ENCODE measurements at regions not wholly inside any gene's neighbourhood (a gene's known extent, or its start where the extent isn't known, plus 50 kb on each side); places are given as distances from the start of the nearest gene placed in this dataset.

DNA sequence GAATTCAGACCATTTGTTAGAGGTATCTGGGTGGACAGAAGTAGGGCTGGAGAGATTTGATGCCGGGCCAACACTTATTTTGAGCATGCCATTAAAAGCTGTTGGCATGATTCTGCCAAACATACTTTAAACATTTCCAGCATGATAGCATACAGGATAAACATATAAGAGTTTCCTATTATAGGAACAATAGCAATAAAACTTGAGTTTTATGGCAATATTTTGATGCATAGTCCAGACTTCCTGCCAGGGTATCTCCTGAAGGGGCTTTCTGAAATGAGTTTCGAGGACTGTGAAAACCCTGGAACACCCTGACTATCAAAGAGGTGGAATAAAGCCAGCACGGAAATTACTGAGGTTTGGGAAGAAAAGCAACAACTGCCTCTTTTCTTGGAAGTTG lies 1398.0 kb upstream of the NXPH2 start:
- no peak overlapping the region for H3K4me3 Mint-ChIP-seq
- no peak overlapping the region for H3K27ac Mint-ChIP-seq
- no peaks in the 10 kb centered on the region for H3K4me1 Mint-ChIP-seq (ENCODE audit: low read depth)
- intact Hi-C loops (cut with micrococcal nuclease): no loop called here
- no peak for DNase-seq
- CTCF ChIA-PET: no interaction called here
- no peaks in the 10 kb centered on the region for H3K36me3 Mint-ChIP-seq (ENCODE audit: low read depth)
- H3K9me3 Mint-ChIP-seq: peaks cover 9% of the 10 kb centered on the region
- no peaks in the 10 kb centered on the region for H3K27me3 Mint-ChIP-seq (ENCODE audit: low read depth)

DNA sequence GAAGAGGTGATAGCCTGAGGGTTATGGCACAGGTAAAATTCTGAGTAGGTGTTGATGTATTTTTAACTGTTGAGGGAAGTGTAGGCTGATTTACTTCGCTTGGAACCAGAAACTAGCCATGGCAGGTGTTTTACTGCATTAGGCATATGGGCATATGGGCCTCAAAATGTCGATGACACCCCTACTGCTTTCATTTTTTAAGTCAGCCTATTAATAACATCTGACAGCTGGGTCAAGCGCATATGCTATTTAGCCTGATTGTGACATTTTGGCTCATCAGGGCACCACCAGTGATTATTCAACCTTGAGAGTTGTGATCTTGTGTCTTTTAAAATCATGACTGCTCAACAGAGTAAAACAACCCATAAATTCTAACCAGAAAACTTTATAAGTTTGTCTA lies 1396.9 kb upstream of the NXPH2 start:
- no peak overlapping the region for H3K4me3 Mint-ChIP-seq
- no peaks in the 10 kb centered on the region for H3K4me1 Mint-ChIP-seq (ENCODE audit: low read depth)
- H3K27me3 Mint-ChIP-seq (ENCODE audit: low read depth): no peaks in the 10 kb centered on the region
- peaks cover 9% of the 10 kb centered on the region for H3K9me3 Mint-ChIP-seq
- intact Hi-C loops (cut with micrococcal nuclease): no loop called here
- DNase-seq: no peak
- no peaks in the 10 kb centered on the region for H3K36me3 Mint-ChIP-seq (ENCODE audit: low read depth)
- CTCF ChIA-PET: no interaction called here
- no peak overlapping the region for H3K27ac Mint-ChIP-seq

DNA sequence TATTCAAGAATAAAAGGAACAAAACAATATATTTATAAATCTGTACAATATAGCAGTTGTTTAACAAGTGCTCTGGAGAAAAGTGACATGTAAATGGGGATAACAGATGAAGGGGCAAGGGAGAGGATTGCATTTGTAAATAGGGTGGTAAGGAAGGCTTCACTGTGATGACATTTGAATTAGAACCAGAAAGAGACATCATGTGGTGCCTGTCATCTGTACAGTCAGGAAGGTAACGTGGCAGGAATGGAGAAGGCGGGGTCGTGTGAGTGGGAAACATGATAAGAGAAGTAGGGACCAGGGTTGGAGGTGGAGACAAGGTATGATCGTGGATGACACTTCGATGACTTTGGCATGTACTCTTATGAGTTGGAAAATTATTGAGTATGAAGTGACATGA lies 1393.6 kb upstream of the NXPH2 start:
- intact Hi-C loops (cut with micrococcal nuclease): no loop called here
- CTCF ChIA-PET: no interaction called here
- no peak overlapping the region for H3K4me3 Mint-ChIP-seq
- H3K36me3 Mint-ChIP-seq (ENCODE audit: low read depth): no peaks in the 10 kb centered on the region
- no peak for DNase-seq
- H3K27me3 Mint-ChIP-seq (ENCODE audit: low read depth): no peaks in the 10 kb centered on the region
- H3K9me3 Mint-ChIP-seq: peaks cover 12% of the 10 kb centered on the region
- no peaks in the 10 kb centered on the region for H3K4me1 Mint-ChIP-seq (ENCODE audit: low read depth)
- H3K27ac Mint-ChIP-seq: no peak overlapping the region

DNA sequence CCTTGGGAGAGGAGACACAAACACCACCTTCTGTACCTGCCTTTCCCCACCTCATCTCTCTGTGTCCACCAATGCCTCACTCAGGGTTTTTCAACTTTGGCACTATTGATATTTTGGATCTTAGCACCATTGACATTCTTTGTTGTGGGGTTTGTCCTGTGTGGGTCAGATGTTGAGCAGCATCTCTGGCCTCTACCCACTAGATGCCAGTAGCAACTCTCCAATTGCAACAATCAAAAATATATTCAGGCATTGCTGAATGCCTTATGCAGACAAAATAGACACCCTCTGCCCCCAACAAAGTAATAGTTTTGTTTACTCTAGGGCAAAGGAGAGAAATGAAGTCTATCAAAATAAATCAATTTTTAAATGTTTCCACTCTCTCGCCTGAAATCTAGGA lies 1384.3 kb upstream of the NXPH2 start:
- DNase-seq: no peak
- Mint-ChIP-seq H3K4me3 (no peak overlapping the region), H3K36me3 (ENCODE audit: low read depth) (no peaks in the 10 kb centered on the region), H3K27me3 (ENCODE audit: low read depth) (no peaks in the 10 kb centered on the region), H3K9me3 (peaks cover 20% of the 10 kb centered on the region), H3K4me1 (ENCODE audit: low read depth) (no peaks in the 10 kb centered on the region), H3K27ac (no peak overlapping the region)
- intact Hi-C loops (cut with micrococcal nuclease): no loop called here
- CTCF ChIA-PET: no interaction called here

DNA sequence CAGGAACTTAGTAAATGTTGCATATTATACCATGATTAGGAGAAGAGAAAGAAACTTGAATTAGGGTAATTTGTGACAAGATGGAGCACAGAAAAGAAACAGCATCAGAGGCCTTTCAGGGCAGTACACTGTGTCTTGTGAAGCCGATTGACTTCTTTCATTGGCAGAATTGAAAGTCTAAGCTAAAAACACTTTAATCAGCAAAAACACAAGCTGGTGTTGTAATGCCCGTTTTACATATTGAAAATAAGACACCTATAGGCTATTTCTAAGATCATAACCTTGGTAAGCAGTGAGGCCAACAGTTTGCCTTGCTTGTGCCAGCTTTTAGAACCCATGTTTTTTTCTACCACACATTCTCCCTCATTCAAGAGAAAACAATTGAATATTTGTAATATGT lies 1378.1 kb upstream of the NXPH2 start:
- Mint-ChIP-seq H3K9me3 (peaks cover 14% of the 10 kb centered on the region), H3K4me3 (no peak overlapping the region), H3K4me1 (ENCODE audit: low read depth) (no peaks in the 10 kb centered on the region), H3K27ac (no peak overlapping the region), H3K27me3 (ENCODE audit: low read depth) (no peaks in the 10 kb centered on the region), H3K36me3 (ENCODE audit: low read depth) (no peaks in the 10 kb centered on the region)
- DNase-seq: no peak
- CTCF ChIA-PET: no interaction called here
- intact Hi-C loops (cut with micrococcal nuclease): no loop called here

DNA sequence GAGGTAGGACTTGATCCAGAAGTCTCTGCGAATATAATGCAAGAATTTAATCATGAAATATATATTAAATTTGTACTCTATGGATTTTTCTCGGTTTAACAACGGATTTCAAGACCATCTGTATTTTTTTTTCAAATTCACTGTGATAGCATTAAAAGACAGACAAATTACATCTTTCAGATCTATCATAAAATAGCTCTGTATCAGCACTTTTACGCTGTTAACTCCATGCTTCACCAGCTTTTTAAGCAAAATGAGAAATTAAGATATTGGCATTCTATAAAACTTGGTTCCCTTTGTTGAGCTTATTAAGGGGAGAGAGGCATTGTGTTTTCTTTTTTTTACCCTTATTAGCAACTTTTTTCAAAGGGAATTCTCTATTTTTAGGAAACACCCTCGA lies 1377.6 kb upstream of the NXPH2 start:
- Mint-ChIP-seq H3K27me3 (ENCODE audit: low read depth) (no peaks in the 10 kb centered on the region), H3K27ac (no peak overlapping the region), H3K36me3 (ENCODE audit: low read depth) (no peaks in the 10 kb centered on the region), H3K4me3 (no peak overlapping the region), H3K9me3 (peaks cover 16% of the 10 kb centered on the region), H3K4me1 (ENCODE audit: low read depth) (no peaks in the 10 kb centered on the region)
- CTCF ChIA-PET: no interaction called here
- intact Hi-C loops (cut with micrococcal nuclease): no loop called here
- DNase-seq: no peak

DNA sequence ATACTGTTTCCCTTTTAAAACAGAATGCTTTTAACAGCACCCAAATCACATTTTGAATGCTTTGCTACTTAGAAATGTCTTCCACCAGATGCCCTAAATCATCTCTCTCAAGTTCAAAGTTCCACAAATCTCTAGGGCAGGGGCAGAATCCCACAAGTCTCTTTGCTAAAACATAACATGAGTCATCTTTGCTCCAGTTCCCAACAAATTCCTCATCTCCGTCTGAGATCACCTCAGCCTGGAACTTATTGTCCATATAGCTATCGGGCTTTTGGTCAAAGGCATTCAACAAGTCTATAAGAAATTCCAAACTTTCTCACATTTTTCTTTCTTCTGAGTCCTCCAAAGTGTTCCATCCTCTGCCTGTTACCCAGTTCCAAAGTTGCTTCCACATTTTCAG lies 1374.5 kb upstream of the NXPH2 start:
- CTCF ChIA-PET: no interaction called here
- DNase-seq: no peak
- intact Hi-C loops (cut with micrococcal nuclease): no loop called here
- H3K9me3 Mint-ChIP-seq: peaks cover 10% of the 10 kb centered on the region
- no peaks in the 10 kb centered on the region for H3K36me3 Mint-ChIP-seq (ENCODE audit: low read depth)
- H3K4me3 Mint-ChIP-seq: no peak overlapping the region
- H3K4me1 Mint-ChIP-seq (ENCODE audit: low read depth): no peaks in the 10 kb centered on the region
- no peaks in the 10 kb centered on the region for H3K27me3 Mint-ChIP-seq (ENCODE audit: low read depth)
- no peak overlapping the region for H3K27ac Mint-ChIP-seq

DNA sequence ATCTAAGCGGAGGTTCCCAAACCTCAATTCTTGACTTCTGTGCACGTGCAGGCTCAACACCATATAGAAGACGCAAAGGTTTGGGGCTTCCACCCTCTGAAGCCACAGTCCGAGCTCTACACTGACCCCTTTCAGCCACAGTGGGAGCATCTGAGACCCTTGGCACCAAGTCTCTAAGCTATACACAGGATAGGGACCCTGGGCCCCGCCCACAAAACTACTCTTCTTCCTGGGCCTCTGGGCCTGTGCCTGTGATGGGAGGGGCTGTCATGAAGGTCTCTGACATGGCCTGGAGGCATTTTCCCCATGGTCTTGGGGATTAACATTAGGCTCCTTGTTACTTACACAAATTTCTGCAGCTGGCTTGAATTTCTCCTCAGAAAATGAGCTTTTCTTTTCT lies 1374.1 kb upstream of the NXPH2 start:
- no peaks in the 10 kb centered on the region for H3K27me3 Mint-ChIP-seq (ENCODE audit: low read depth)
- no peak overlapping the region for H3K4me3 Mint-ChIP-seq
- no peak overlapping the region for H3K27ac Mint-ChIP-seq
- no peaks in the 10 kb centered on the region for H3K36me3 Mint-ChIP-seq (ENCODE audit: low read depth)
- CTCF ChIA-PET: no interaction called here
- no peak for DNase-seq
- intact Hi-C loops (cut with micrococcal nuclease): no loop called here
- H3K4me1 Mint-ChIP-seq (ENCODE audit: low read depth): no peaks in the 10 kb centered on the region
- H3K9me3 Mint-ChIP-seq: peaks cover 9% of the 10 kb centered on the region

DNA sequence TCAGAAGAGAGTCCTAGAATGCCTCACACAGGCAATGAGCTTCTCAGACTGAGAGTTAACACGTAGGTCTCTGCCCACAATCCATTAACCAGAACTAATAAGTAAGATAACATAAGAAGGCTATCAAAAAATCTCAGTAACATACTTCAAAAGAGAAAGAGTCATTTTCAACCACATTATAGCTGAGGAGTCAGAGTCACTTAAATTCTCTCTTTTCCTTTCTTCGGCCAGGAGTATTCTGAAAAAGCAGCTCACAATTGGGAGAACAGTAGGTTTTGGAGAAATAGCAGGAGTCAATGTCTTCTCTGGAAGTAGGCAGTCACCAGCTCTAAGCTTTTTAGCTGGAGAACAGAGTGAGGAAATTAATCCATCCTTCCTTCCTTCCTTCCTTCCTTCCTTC lies 1364.4 kb upstream of the NXPH2 start:
- no peaks in the 10 kb centered on the region for H3K36me3 Mint-ChIP-seq (ENCODE audit: low read depth)
- peaks cover 2% of the 10 kb centered on the region for H3K9me3 Mint-ChIP-seq
- no peak for DNase-seq
- no peaks in the 10 kb centered on the region for H3K27me3 Mint-ChIP-seq (ENCODE audit: low read depth)
- CTCF ChIA-PET: no interaction called here
- no peaks in the 10 kb centered on the region for H3K4me1 Mint-ChIP-seq (ENCODE audit: low read depth)
- intact Hi-C loops (cut with micrococcal nuclease): no loop called here
- H3K4me3 Mint-ChIP-seq: no peak overlapping the region
- H3K27ac Mint-ChIP-seq: no peak overlapping the region

DNA sequence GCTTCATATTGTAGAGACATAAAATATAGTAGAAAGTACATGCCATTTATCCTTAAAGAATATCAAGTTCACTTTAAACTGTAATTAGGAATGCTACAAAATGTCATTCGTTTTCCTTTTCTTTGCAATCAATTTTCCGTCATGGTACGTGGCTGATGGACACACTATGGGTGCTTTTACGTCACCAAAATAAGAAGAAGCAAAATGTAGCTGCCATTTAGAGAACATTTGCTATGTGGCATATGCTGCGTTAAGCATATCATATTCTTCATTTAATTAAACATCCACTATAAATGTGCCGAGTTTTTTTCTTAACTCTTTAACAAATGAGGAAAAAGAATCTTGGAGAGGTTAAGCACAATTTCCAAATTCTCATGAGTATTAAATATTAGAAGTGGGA lies 1358.5 kb upstream of the NXPH2 start:
- CTCF ChIA-PET: no interaction called here
- intact Hi-C loops (cut with micrococcal nuclease): no loop called here
- Mint-ChIP-seq H3K27ac (no peak overlapping the region), H3K4me3 (no peak overlapping the region), H3K4me1 (ENCODE audit: low read depth) (no peaks in the 10 kb centered on the region), H3K27me3 (ENCODE audit: low read depth) (no peaks in the 10 kb centered on the region), H3K36me3 (ENCODE audit: low read depth) (no peaks in the 10 kb centered on the region), H3K9me3 (no peaks in the 10 kb centered on the region)
- DNase-seq: no peak

DNA sequence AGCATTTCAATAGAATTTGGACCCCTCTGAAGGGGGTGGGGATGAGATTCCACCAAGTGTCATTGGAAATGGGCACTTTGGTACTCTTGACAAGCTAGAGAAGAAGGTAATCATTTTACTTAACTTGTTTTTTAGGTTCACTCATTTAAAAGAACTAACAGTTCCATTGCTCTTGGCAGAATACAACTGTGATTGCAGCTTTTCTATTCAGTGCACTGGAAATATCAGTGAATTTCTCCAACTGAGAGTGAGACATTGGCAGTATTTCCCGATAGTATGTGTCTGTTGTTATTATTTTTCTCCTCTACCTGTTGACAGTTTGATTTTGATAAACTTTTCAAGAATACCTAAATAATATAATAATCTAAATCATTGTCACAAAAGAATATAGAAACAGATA lies 1356.7 kb upstream of the NXPH2 start:
- Mint-ChIP-seq H3K4me1 (ENCODE audit: low read depth) (no peaks in the 10 kb centered on the region), H3K9me3 (no peaks in the 10 kb centered on the region), H3K4me3 (no peak overlapping the region), H3K27ac (no peak overlapping the region), H3K36me3 (ENCODE audit: low read depth) (no peaks in the 10 kb centered on the region), H3K27me3 (ENCODE audit: low read depth) (no peaks in the 10 kb centered on the region)
- DNase-seq: no peak
- intact Hi-C loops (cut with micrococcal nuclease): no loop called here
- CTCF ChIA-PET: no interaction called here

DNA sequence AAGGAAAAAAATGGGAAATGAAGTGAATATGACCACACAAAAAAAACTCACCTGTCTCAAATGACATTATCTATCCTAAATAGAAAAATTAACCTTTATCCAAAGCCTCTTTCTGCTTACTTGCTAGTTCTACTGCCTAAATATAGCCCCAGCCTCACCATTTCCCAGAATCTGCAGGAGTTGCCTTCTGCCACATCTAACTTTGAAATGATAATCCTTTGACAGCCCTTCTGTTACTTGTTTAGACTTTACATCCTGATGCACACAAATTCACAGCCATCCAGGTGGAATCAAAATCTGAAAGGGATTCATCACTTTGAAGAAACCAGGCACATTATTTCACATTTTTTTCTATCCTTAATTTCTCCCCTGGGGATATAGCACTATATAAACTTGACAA lies 1356.2 kb upstream of the NXPH2 start:
- Mint-ChIP-seq H3K9me3 (no peaks in the 10 kb centered on the region), H3K36me3 (ENCODE audit: low read depth) (no peaks in the 10 kb centered on the region), H3K4me3 (no peak overlapping the region), H3K27me3 (ENCODE audit: low read depth) (no peaks in the 10 kb centered on the region), H3K4me1 (ENCODE audit: low read depth) (no peaks in the 10 kb centered on the region), H3K27ac (no peak overlapping the region)
- no peak for DNase-seq
- CTCF ChIA-PET: no interaction called here
- intact Hi-C loops (cut with micrococcal nuclease): no loop called here

DNA sequence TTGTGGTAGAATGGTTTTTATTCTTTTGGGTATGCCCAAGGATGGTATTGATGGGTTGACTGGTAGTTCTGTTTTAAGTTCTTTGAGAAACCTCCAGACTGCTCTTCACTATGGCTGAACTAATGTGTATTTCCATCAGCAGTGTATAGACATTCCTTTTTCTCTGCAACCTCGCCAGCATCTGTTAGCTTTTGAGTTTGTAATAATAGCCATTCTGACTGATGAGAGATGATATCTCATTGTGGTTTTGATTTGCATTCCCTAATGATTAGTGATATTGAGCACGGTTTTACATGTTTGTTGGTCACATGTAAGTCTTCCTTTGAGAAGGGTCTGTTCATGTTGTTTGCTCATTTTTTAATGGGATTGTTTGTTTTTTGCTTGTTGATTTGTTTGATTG lies 1348.7 kb upstream of the NXPH2 start:
- no peaks in the 10 kb centered on the region for H3K36me3 Mint-ChIP-seq (ENCODE audit: low read depth)
- H3K4me1 Mint-ChIP-seq (ENCODE audit: low read depth): no peaks in the 10 kb centered on the region
- intact Hi-C loops (cut with micrococcal nuclease): no loop called here
- H3K27me3 Mint-ChIP-seq (ENCODE audit: low read depth): no peaks in the 10 kb centered on the region
- no peak overlapping the region for H3K27ac Mint-ChIP-seq
- peaks cover 10% of the 10 kb centered on the region for H3K9me3 Mint-ChIP-seq
- DNase-seq: no peak
- CTCF ChIA-PET: no interaction called here
- no peak overlapping the region for H3K4me3 Mint-ChIP-seq

DNA sequence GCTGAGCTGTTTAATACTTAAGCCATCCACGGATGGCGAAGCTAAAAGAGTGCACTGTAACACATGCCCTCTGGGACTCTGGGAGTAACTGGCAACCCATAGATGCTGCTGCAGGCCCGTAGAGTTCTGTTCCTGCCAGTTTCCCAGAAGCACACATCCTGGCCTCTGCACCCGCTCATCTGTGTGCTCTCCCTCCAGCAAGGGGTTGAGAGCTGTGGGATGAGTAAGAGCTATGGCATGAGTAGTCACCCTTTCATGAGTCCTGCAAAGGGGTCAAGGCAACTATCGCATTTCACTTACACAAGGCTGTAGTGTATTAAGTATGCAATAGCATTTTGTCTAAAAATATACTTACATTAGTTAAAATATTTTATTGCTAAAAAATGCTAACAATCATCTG lies 1341.8 kb upstream of the NXPH2 start:
- Mint-ChIP-seq H3K27me3 (ENCODE audit: low read depth) (no peaks in the 10 kb centered on the region), H3K36me3 (ENCODE audit: low read depth) (no peaks in the 10 kb centered on the region), H3K4me3 (no peak overlapping the region), H3K27ac (no peak overlapping the region), H3K9me3 (peaks cover 6% of the 10 kb centered on the region), H3K4me1 (ENCODE audit: low read depth) (no peaks in the 10 kb centered on the region)
- CTCF ChIA-PET: no interaction called here
- no peak for DNase-seq
- intact Hi-C loops (cut with micrococcal nuclease): no loop called here
